Colonic mucosa (tissue), 4 donors: ENCODE measurements at regions not wholly inside any gene's neighbourhood (a gene's known extent, or its start where the extent isn't known, plus 50 kb on each side); places are given as distances from the start of the nearest gene placed in this dataset.

ENCODE experiments used
- DNase-seq: peaks from one replicate; pipeline ENCODE4 v3.0.0-alpha.2; 2020
- H3K27ac ChIP-seq: fragments of 200-600 bp; one replicate; pipeline ENCODE4 v1.8.0; 2021
- H3K27me3 ChIP-seq: fragments of 200-600 bp; one replicate; pipeline ENCODE4 v1.8.0; 2021
- H3K36me3 ChIP-seq: fragments of 200-600 bp; one replicate; pipeline ENCODE4 v1.8.0; 2021
- H3K4me1 ChIP-seq: fragments of 200-600 bp; one replicate; pipeline ENCODE4 v1.8.0; 2021; ENCODE audit warnings: mild to moderate bottlenecking
- H3K4me3 ChIP-seq: fragments of 200-600 bp; one replicate; pipeline ENCODE4 v1.8.0; 2021
- H3K9ac ChIP-seq, 2 donors: one replicate each; pipeline ENCODE4 v1.7.0; 2013; ENCODE audit warnings: control low read depth in 2 of 2, low read depth in 2 of 2, low read length in 2 of 2
- H3K9me3 ChIP-seq: fragments of 200-600 bp; one replicate; pipeline ENCODE4 v1.8.0; 2021
- CTCF ChIP-seq: fragments of 200-600 bp; IDR thresholded peaks from one replicate; pipeline ENCODE4 v1.8.0; 2022; ENCODE audit warnings: antibody characterized with exemption, mild to moderate bottlenecking
- intact Hi-C: fragments of 100-400 bp; cut with DNase I; formaldehyde crosslinking; loops from one replicate; pipeline ENCODE4 v1.14.1; 2022
- donor health status: healthy.
- donor health status: DM: no; HTN: no; CAD: no.
- donor health status: DM: no; HTN: no; CAD: no.

DNA sequence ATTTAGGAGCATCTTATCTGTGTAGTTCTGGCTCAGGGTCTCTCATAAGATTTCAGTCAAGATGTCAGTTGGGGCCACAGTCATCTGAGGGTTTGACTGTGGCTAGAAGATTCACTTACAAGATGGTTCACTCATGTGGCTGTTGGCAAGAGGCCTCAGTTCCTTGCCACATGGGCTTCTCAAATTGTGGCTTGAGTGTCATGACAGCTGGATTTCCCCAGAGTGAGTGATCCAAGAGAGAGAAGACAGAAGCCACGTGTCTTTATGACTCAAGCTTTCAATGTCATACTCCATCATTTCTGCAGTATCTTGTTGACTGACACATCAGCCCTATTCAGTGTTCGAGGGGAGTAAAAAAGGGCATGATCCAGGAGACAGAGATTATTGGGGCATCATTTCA lies 131.3 kb upstream of the AP1S2 start:
- intact Hi-C loops, result no loop called here
- Histone ChIP-seq H3K9ac (no peak overlapping the region), H3K4me1 (no peaks in the 10 kb centered on the region), H3K36me3 (no peaks in the 10 kb centered on the region), H3K27ac (no peak overlapping the region), H3K4me3 (no peak overlapping the region), H3K27me3 (no peaks in the 10 kb centered on the region), H3K9me3 (no peaks in the 10 kb centered on the region)
- no peak for DNase-seq
- no peak for TF ChIP-seq CTCF

DNA sequence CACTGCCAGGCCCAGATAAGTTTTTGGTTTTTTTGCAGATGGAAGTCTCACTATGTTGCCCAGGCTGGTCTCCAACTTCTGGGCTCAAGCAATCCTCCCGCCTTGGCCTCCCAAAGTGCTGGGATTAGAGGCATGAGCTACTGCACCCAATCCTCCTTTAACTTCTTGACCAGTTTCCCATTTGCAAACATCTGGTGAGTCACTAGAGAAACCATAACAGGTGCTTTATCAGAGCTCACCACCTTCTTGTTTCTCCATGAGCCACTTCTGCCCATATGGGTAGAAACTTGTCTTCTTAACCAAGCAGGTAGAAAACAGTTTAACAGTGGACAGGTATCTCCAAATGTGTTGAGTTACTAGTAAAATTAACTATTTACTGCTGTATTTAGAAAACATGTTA lies 128.4 kb upstream of the AP1S2 start:
- Histone ChIP-seq H3K27me3 (no peaks in the 10 kb centered on the region), H3K4me1 (no peaks in the 10 kb centered on the region), H3K27ac (no peak overlapping the region), H3K9ac (no peak overlapping the region), H3K36me3 (no peaks in the 10 kb centered on the region), H3K9me3 (no peaks in the 10 kb centered on the region), H3K4me3 (no peak overlapping the region)
- intact Hi-C loops, result no loop called here
- no peak for TF ChIP-seq CTCF
- no peak for DNase-seq

DNA sequence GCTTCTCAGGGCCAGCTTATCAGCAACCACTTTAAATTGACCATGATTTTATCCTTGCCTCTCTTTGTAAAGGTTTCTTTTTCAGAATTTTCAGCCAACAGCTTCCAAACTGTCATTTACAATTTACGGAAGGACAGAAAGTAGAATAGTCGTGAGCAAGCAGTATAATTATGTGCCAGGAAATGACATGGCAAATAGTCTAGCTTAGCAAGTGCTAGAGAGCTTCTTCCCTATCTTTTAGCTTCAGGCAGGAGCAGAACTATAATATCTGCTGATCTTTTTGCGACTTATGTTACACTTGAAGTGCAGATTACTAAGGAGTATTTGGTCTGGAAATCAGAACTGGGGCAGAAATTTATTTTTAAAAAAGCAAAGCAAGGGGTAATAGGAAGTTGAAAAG lies 123.0 kb upstream of the AP1S2 start:
- DNase-seq, result no peak
- no peak overlapping the region for H3K9ac ChIP-seq
- intact Hi-C loops, result no loop called here
- no peaks in the 10 kb centered on the region for H3K4me1 ChIP-seq
- no peaks in the 10 kb centered on the region for H3K27me3 ChIP-seq
- H3K4me3 ChIP-seq, result no peak overlapping the region
- no peak for TF ChIP-seq CTCF
- H3K27ac ChIP-seq, result no peak overlapping the region
- no peaks in the 10 kb centered on the region for H3K36me3 ChIP-seq
- H3K9me3 ChIP-seq, result no peaks in the 10 kb centered on the region

DNA sequence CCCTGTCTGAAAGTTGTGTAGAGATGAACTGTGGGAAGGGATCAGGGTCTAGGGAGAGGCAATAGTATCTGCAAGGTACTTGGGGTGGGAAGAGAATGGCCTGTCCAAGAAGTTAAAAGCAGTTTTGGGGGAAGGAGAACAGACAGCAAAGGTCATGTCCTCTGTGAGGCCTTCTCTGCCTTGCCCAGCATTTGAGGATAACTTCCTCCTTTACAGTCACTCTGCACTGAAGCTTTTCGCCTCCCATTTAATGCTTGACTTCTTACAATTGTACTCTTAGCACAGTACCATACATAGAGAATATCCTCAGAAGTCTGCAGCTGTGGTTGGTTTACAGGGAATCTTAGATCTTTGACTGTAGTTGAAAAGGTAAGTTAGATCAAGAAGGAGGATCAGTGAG lies 121.8 kb upstream of the AP1S2 start:
- H3K36me3 ChIP-seq, result no peaks in the 10 kb centered on the region
- H3K9me3 ChIP-seq, result no peaks in the 10 kb centered on the region
- no peaks in the 10 kb centered on the region for H3K4me1 ChIP-seq
- H3K4me3 ChIP-seq, result no peak overlapping the region
- H3K27me3 ChIP-seq, result no peaks in the 10 kb centered on the region
- intact Hi-C loops, result no loop called here
- no peak for DNase-seq
- no peak overlapping the region for H3K27ac ChIP-seq
- no peak overlapping the region for H3K9ac ChIP-seq
- TF ChIP-seq CTCF, result no peak

DNA sequence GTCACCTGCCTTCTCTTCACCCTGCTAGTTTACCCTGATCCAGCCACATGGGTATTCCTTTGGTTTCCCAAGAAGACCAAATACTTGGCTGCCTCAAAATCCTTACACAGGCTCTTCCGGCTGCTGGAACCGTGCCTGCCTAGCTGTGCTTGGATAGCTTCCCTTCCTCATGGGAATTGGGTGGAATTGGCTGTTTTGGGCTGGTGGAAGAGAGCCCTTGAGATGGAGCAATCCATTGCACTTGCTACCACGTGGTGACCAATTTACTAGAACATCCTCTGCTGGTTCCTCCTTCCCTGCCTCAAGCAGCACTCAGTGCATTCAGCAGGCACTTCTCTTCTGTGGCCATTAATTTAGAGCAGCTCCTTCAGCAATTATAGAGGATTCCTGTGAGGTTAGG lies 119.3 kb upstream of the AP1S2 start:
- no peak for DNase-seq
- Histone ChIP-seq H3K27me3 (no peaks in the 10 kb centered on the region), H3K36me3 (no peaks in the 10 kb centered on the region), H3K4me1 (no peaks in the 10 kb centered on the region), H3K9ac (no peak overlapping the region), H3K27ac (no peak overlapping the region), H3K4me3 (no peak overlapping the region), H3K9me3 (no peaks in the 10 kb centered on the region)
- no peak for TF ChIP-seq CTCF
- intact Hi-C loops, result no loop called here

DNA sequence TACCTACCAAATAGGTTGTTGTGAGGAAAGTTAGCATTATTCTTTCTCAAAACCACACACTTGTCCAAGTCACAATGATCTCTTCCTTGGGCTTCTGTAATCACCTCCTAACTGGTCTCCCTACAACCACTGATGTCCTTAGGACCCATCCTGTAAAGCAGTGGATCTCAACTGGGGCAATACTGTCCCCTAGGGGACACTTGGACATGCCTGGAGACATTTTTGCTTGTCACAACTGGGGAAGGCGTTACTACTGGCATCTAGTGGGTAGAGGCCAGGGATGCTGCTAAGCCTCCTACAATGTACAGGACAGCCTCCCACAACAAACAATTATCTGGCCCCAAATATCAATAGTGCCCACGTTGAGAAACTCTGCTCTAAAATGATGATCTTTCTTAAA lies 118.7 kb upstream of the AP1S2 start:
- H3K4me3 ChIP-seq, result no peak overlapping the region
- no peak overlapping the region for H3K27ac ChIP-seq
- no peaks in the 10 kb centered on the region for H3K9me3 ChIP-seq
- H3K9ac ChIP-seq, result no peak overlapping the region
- no peaks in the 10 kb centered on the region for H3K36me3 ChIP-seq
- no peaks in the 10 kb centered on the region for H3K27me3 ChIP-seq
- intact Hi-C loops, result no loop called here
- peak; percentile 20 for DNase-seq
- peak; percentile 25 for TF ChIP-seq CTCF
- H3K4me1 ChIP-seq, result no peaks in the 10 kb centered on the region
